ENCODE measurements at regions not wholly inside any gene's neighbourhood (a gene's known extent, or its start where the extent isn't known, plus 50 kb on each side); places are given as distances from the start of the nearest gene placed in this dataset.

DNA sequence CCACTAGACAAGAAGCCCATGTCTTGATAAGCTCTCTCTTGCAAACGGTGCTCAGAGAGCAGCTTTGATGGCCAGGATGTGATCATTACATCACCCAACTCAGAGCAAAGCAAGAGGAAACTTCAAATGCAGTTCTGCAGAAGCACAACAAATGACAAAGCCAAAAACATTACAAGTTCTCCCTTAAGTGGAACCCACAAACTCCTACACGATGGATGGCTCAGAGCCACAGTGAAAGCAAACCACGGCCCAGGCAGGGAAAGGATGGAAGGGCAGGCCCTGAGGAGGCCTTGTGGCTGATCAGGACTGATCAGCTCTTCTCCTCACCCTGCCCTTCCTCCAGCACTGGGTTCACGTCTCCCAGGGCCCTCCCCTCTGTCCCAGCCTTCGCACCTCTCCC, 326.4 kb downstream of the EIPR1 start:
- TF ChIP-seq POLR2A (IDR thresholded peaks at IDR 0.05) (no peak), EP300 (IDR thresholded peaks at IDR 0.05) (no peak)
- TF ChIP-seq, protein P1, sequence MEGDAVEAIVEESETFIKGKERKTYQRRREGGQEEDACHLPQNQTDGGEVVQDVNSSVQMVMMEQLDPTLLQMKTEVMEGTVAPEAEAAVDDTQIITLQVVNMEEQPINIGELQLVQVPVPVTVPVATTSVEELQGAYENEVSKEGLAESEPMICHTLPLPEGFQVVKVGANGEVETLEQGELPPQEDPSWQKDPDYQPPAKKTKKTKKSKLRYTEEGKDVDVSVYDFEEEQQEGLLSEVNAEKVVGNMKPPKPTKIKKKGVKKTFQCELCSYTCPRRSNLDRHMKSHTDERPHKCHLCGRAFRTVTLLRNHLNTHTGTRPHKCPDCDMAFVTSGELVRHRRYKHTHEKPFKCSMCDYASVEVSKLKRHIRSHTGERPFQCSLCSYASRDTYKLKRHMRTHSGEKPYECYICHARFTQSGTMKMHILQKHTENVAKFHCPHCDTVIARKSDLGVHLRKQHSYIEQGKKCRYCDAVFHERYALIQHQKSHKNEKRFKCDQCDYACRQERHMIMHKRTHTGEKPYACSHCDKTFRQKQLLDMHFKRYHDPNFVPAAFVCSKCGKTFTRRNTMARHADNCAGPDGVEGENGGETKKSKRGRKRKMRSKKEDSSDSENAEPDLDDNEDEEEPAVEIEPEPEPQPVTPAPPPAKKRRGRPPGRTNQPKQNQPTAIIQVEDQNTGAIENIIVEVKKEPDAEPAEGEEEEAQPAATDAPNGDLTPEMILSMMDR (IDR thresholded peaks at IDR 0.05), result no peak

Measured in sigmoid colon (tissue), 4 donors.